Left ventricle myocardium superior (tissue), 1 donor: ENCODE measurements at regions not wholly inside any gene's neighbourhood (a gene's known extent, or its start where the extent isn't known, plus 50 kb on each side); places are given as distances from the start of the nearest gene placed in this dataset.

ENCODE experiments used
- ATAC-seq: fragments of 200-7000 bp; cut with Tn5 transposase; one replicate; pipeline ENCODE4 v1.9.1; 2020; ENCODE audit warnings: mild to moderate bottlenecking, moderate library complexity
- DNase-seq: peaks from one replicate; pipeline ENCODE4 v3.0.0-alpha.2; 2020
- intact Hi-C: fragments of 100-400 bp; cut with micrococcal nuclease; formaldehyde crosslinking; loops from one replicate; pipeline ENCODE4 v1.11.0; 2022
- donor health status: DM: no; HTN: yes; CAD: no; lungs with severe emphysema.

DNA sequence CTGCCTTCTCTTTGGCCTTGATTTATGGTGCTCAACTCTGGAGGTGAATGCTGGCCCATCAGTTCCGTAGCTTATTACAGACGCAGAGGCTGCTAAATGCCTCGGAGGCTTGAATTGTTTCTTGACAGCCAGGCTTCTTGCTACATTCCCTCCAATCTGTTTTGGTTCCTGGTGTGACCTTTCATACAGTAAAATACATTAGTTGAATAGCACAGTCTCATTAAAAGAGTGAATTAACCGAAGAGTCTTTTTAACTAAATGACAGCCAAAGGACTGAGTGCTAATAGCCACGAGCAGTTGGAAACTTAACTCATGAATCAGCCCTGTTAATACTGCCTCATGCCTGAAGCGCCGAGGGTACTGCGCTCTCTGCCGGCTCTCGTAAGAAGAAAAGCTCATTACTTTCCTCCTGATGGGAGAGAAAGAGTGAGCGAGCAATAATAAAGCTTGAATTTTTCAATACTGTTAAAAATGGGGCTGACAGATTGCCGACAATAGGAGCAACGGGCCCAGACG, 236.4 kb upstream of the GPR26 start:
- ATAC-seq (no peak), DNase-seq (no peak)
- intact Hi-C loops: no loop called here

DNA sequence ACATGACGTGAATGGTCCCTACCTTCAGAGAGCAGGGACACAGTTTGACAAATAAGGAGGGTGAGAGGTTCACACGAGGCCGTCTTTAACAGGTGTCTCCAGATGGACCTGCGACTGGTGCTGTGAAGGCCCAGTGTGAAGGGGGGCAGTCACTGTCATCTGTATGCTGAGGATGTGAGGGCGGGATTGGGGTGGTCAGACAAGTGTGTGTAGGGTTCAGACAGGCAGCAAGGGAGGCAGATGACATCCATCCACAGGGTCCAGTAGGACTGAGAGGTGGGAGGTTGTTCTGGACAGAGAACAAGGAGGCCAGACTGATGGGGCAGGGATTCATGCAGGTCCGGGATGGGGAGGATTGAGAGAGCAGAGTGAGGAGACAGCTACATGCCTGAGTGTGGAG, 232.6 kb upstream of the GPR26 start:
- no peak for ATAC-seq
- intact Hi-C loops: no loop called here
- DNase-seq: no peak

DNA sequence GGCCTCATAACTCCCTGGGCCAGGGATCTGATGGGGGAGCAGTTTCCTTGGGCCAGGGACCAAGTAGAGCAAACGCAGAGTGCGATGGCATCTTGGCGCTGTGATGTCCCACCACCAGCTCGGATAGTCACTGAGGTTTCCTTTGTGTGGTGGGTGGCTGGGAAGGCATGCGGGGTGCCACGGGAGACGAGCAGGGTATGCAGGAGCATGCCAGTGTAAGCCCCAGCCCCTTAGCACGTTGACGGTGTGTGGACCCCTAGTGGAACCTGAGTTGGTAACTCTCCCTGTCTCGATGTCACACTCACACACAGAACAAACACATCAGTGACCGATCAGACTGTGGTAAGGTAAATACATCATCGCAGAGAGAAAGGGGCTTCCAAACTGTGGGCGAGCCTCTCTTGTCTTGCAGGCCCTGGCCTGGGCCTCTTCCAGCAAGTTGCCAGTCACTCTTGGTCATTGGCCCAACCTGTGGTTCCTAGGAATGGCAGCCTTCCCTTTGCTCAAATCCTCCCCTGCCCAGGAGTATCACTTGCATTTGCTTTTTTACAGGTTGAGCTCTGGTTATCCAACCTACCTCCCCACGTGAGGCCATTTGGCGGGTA, 231.6 kb upstream of the GPR26 start:
- DNase-seq (no peak), ATAC-seq (no peak)
- intact Hi-C loops: no loop called here

DNA sequence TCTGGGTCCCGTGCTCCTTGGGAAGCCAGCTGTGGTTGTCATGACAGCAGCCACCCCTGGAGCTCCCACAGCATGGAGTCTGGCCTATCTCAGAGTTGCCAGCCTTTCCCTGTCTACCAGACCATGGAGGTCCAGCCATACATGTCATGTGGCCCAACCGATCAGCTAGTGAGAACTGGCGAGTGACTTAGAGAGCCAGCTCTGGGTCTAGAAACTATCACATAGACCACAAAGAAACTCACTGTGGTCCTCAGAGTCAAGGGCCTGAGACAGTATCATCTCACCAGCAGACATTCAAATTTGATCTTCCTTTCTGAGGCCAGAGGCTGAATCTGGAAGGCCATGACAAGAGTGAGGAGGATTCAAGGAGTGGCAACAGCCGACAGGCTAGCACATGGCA, 223.3 kb upstream of the GPR26 start:
- intact Hi-C loops: no loop called here
- ATAC-seq (no peak), DNase-seq (no peak)

DNA sequence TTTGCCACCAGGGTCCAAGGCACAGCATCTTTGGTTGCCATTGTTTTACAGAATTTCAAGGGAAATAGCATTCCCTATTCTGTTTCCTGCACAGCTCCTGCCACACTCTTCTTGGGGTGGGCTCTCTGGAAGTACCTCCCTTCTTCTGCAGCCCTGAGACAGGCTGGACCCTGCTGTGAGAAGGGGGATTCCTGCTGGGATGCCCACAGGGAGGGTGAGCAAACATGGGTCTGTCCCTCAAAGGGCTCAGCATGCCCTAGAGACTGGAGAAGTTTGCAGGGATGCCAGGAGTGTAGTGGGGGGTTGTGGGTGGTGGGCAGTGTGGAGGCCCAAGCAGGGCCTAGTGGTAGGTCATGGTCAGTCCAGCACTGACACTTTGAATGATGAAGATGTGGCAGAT, 222.2 kb upstream of the GPR26 start:
- DNase-seq (no peak), ATAC-seq (no peak)
- intact Hi-C loops: no loop called here

DNA sequence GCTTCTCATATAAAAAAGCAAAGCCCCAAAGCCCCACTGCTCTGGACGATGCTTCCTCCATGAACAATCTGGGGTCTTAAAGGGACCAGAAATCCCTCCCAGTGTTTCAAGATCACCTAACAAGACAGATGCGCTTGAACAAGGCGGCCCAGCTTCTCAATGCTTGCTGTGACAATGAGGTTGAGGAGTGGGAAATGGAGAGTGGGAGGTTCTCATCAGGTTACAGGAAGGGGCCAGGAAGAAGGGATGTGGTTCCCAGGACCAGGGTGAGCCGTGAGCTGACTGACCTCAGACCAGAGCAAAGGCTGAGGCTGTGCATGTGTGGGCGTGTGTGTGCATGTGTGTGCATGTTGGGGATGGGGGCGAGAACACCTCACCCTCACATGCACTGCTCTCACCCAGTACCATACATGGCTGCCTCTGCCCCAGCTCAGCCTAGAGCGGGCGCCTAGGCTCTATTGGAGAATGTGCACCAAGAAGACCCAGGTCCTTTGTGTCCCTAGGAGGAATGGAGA, 220.8 kb upstream of the GPR26 start:
- no peak for ATAC-seq
- intact Hi-C loops: no loop called here
- no peak for DNase-seq

DNA sequence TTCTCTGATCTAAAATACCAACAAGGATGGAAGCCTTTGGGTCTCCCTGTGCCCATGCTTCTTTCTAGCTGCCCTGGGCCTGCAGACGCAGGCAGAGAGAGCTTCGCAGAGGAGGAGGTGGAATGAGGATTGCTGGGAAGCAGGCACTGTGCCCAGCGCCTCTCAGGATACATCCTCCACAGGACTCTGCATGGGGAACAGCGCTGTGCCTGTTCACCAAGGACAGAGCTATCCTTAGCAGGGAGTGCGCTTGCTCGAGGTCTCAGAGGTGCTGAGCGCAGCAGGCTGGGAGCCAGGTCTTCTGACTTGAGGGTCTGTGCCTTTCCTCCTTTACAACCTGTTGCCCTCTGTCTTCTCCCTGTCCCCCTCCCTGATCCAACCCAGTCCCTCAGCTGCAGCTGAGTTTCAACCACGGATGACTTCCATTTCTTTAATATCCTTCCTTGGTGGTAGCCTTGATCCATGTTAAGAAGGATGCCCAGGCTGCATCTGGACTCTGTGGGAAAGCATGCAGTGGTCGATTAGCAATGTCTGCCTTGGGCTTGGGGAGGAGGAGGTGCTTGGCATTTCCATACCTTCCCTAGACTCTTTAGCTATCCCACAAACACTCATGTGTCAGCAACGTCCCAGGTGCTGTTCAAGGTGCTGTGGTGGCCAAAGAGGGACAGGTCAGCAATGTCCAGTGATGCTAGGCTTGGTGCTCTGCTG, 219.6 kb upstream of the GPR26 start:
- no peak for ATAC-seq
- intact Hi-C loops: no loop called here
- DNase-seq: no peak

DNA sequence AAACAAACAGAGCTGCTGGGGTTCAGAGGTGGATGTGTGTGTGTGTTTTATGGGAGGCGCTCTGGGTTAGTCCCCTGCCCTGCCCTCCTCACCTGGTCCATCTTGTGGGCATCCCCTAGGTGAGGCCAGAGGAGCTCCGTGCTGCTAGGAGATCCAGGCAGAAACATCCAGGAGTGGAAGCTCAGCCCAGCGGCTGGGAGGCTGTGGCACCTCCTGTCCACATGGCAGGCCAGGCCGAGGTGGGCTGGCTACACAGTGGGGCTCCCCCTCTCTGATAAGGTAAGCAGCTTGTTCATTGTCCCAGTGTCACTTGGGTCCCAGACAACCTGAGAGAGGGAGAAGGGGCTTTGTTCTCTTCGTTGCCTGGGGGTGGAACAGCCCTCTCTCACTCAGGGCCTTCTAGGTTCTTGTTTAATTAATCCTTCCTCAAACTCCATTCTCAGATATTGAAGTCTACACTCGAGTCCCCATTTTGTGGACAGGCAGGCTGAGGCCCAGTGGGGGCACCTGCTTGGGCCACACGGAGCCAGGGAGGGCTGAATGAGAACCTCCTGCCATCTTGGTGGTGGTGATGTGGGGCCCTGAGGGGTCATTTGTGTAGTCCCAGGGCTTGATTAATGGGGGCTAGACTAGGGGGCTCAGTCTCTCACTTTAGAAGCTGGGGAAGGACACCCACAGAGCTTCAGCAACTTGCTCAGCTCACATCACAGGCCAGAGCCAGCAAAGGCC, 216.8 kb upstream of the GPR26 start:
- ATAC-seq (no peak), DNase-seq (no peak)
- intact Hi-C loops: no loop called here

DNA sequence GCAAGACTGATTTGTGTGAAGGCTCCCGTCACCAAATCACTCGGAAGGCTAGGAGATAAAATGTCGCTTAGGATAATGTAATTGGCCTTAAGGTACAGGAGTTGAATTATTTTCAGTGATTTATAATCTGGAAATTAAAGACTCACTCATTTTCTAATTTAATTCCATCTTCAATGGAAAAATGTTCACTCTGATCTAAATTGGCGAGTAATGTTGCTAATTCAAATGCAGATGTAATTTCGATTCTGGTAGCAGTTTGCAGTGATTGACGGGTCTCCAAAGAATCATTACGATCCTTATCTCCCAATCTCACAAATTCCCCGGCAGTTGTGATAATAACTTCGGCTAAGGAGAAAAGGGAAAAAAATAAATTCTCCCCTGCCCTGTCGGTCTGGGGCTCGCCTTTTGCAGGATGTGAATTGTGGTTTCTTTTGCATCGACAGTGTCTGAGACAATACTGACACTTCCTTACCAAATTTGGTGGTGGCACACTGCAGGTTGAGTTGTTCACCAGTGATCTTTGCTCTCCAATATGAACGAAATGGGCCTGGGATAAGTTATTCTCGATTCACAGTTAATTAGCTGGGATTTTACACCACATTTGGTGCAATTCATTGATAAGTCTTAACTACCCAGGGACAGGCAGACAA, 215.1 kb upstream of the GPR26 start:
- intact Hi-C loops: no loop called here
- DNase-seq: no peak
- no peak for ATAC-seq

DNA sequence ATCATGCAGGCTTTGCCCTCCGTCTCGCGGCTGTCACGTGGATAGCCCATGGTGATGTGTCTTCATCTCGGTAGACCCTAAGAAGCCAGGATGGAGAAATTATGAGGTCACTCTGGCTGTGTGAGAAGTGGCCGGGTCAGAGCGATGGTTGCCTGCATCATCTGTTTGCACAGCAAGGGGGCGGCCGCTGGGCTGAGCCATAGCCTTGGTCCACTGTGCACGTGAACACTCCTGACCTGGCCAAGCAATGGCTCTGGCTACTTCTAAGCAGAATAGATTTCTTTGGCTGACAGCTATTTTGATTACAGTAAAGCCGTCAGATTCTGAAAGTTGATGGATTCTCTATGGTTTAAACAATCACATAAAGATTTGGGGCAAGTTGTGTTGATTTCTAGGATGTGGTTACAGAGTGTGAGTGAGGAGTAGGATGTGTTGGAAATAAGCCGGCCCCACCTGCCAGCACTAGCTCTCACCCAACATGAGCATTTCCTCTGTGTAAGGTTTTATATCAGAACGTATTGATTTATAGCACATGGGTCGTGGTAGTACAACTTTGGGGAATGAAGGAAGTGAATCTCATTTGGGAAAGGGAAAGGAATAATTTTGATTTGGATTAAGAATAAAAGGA, 214.4 kb upstream of the GPR26 start:
- intact Hi-C loops: no loop called here
- no peak for ATAC-seq
- DNase-seq: no peak

DNA sequence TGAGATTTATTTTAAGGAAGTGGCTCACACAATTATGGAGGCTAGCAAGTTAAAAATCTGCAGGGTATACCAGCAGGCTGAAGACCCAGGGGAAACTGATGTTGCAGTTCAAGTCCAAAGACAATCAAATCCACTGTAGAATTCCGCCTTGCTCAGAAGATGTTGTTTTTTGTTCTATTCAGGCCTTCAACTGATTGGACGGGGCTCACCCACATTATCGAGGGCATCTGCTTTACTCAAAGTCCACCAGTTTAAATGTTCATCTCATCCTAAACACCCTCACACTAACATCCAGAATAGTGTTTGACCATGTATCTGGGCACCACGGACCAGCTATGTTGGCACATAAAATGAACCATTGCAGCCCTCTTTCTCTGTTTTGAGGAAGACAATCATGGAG, 211.2 kb upstream of the GPR26 start:
- DNase-seq: no peak
- ATAC-seq: no peak
- intact Hi-C loops: no loop called here

DNA sequence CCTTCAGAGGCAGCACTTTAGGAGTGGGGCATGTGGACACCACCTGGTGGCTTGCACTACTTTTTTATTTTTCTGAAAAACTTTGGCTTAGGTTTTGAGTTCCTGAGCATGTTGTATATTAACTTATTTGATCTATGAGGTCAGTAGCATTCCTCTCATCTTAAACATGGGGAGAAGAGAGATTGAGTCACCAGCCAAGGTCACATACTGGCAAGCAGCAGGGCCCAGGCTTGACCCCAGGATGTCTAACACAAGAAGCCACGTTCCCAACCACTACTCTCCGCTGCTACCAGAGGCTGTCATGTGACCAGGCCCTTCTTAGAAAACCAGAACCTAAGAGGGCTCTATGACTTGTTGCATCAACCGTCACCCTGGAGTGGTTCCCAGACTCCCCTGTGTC, 210.3 kb upstream of the GPR26 start:
- no peak for ATAC-seq
- no peak for DNase-seq
- intact Hi-C loops: no loop called here

DNA sequence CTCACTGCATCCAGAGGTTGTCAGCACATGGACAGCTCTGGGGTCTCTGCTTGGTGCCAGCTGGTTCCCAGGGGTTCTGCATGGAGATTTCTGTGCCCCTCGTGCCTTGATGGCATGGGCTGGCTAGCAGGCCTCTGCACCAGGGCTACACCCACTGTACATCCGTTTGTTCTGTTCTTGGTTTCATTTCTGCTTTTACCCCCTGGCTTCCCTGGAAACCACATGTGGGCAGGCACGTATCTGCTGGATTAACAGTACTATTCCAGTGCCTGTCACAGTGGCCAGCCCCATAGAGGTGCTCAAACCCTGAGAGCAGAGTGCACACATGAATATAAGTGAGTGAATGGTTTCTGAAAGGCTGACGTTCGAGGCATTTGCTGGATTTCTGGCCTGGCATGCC, 207.2 kb upstream of the GPR26 start:
- no peak for DNase-seq
- no peak for ATAC-seq
- intact Hi-C loops: no loop called here

DNA sequence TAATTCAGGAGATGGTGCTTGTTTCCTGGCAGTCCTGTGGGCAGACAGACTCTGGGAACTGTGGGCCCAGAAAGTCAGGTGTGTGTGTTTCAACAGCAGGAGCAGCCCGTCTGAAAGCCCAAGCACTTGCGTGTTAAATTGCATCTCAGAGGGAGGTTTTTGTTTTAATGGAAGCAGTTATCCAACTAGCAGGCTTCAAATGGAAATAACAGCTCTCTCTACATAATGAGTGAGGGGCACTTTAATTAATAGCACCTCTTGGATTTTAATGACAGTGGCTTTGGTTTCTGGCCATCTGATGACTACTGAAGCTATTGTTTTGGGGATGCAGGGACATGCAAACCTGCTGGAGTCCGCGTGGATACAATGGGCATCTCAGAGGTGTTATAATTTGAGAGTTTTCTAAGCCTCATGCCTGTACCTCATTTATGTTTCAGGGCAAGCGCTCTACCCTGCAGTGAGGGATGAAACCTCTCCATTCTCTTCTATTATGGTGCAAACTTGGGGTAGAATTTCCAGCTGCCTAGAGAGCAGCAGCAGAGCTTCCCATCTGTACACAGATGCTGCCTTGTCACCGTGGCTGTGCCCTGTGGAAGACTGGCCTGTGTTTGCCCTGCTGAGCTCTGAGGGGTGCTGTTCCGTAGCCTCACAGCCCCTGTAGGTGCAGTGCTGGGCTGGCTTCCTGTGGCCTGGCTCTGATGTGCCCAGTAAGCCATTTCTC, 206.6 kb upstream of the GPR26 start:
- intact Hi-C loops: no loop called here
- ATAC-seq (no peak), DNase-seq (no peak)

DNA sequence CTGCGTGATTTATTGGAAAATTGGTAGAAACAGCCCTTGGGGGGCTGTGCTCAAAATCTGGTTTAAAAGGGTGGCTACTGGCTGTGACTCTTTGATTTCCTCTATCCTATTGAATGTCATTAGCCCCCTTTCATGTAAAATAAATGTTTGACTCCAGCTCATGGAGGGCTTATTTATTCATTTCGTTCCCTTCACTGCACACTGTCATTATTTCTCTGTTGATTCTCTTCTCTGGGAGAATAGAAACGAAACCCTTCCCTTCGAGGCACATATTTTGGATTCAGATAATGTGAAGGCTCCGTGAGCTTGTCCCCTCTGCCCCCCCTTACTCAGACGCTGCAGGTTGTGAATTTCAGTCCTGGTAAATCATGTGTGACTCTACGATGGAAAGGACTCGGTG, 203.9 kb upstream of the GPR26 start:
- DNase-seq (no peak), ATAC-seq (no peak)
- intact Hi-C loops: no loop called here

DNA sequence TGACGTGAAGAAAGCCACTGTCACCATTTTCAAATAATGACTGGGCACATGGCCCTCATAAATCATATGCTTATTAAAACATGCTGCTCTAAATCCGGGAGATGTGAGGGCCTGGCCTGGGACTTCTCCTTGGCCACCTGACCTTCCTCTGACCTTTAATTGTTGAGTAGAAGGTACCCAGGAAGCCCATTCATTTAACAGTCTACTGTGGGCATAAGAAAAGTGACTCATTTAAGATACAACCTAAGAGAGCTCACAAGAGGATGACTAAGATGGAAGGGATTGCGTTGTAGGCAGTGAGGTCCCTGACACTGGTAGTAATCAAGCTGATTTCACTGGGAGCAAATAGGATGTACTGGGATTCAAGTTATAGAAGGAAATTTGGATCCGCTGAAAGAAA, 203.4 kb upstream of the GPR26 start:
- no peak for ATAC-seq
- intact Hi-C loops: no loop called here

DNA sequence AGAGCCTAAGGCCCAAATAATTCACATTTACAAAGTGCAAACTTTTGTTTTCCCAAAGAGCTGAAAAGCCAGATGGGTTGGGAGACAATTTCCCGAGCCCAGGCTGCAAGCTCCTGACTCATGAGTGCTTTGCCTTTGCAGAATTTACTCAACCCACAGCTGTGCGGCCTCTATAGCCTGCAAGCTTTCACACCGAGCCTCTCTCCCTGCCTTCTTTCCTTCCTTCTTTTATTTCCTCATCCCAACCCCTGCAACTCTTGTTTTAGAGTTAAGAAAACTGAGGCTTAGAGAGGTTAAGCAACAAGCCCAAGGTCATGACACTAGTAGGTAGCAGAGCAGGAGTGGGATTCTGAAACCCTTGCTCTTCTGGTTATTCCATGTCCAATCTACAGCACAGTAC, 203.0 kb upstream of the GPR26 start:
- no peak for ATAC-seq
- no peak for DNase-seq

More for the DNA sequence above, 203.4 kb upstream of the GPR26 start:
- no peak for DNase-seq

DNA sequence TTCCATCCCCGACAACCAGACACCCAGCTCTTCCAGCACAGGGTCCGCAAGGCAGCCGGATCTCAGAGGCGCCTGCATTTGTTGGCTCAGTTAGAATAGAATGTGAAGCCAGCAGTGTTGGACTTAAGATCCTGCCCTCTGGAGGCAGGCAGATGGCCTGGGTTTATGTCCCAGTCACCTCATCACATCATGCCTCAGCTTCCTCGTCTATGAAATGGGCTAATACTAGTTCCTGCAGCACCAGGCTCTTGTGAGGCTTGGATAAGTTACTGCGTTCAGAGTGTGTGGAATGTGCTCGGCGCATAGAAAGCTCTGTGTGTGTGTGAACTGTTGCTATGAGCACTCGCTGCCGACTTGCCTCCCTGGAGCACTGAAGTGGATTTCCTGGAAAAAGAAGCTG, 202.5 kb upstream of the GPR26 start:
- DNase-seq: no peak
- ATAC-seq: no peak
- intact Hi-C loops: no loop called here

More for the DNA sequence above, 203.0 kb upstream of the GPR26 start:
- intact Hi-C loops: no loop called here
